ENCODE measurements at regions not wholly inside any gene's neighbourhood (a gene's known extent, or its start where the extent isn't known, plus 50 kb on each side); places are given as distances from the start of the nearest gene placed in this dataset.

DNA sequence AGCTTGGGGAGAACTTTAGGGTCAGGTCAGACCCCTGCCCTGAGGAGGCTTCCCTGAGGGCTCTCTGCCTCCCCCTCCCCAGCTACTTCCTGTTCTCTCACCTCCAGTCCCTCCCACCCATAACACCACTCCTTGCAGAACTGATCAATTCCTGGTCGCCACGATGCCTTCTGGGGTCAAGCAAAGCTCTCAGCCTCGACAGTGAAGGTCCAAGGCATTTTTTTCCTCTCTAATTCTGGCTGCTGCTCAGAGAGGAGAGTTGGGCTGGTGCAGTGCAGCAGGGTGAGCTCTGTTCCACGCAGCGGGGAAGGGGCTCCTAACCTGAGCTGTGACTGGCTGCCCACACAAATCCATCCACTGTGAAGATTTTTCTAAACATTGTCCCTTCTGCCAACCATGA lies 628.4 kb downstream of the BRD1 start (continued):
- TF ChIP-seq YY1 (IDR thresholded peaks at IDR 0.05; ENCODE audit: extremely low read depth, insufficient replicate concordance, low read depth, low read length) (no peak), RAD21 (IDR thresholded peaks at IDR 0.05; ENCODE audit: low read depth) (no peak), EGR1 (IDR thresholded peaks at IDR 0.05; ENCODE audit: low read depth) (no peak), FOSL1 (IDR thresholded peaks at IDR 0.05; ENCODE audit: low read depth) (no peak), ELF1 (IDR thresholded peaks at IDR 0.05; ENCODE audit: borderline replicate concordance, low read depth) (no peak), SRF (IDR thresholded peaks at IDR 0.05; ENCODE audit: low read depth) (no peak), MAX (IDR thresholded peaks at IDR 0.05) (no peak)
- TF ChIP-seq, protein P1, sequence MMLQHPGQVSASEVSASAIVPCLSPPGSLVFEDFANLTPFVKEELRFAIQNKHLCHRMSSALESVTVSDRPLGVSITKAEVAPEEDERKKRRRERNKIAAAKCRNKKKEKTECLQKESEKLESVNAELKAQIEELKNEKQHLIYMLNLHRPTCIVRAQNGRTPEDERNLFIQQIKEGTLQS (IDR thresholded peaks at IDR 0.05), result no peak

DNA sequence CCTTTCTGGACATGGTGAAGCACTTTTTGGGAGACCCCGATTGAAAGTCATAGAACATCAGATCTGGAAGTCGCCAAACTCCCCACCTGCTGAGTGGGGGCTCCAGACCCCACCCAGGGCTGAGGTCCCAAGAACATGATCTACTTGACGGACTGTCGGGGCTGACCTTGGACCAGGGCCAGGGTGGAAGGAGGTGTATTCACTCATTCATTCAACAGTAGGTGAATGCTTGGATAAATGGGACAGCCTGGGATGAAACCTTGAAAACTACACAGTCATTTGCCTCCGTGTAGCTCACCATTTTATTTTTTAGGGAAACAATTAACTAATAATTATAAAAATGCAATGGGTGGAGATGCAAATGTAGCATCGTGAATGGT lies 629.0 kb downstream of the BRD1 start:
- intact Hi-C loops (cut with micrococcal nuclease), result no loop called here
- TF ChIP-seq CBX3 (IDR thresholded peaks at IDR 0.05; ENCODE audit: low read depth) (no peak), RAD21 (IDR thresholded peaks at IDR 0.05; ENCODE audit: low read depth) (no peak), CEBPB (IDR thresholded peaks at IDR 0.05; ENCODE audit: low read depth) (no peak), SRF (IDR thresholded peaks at IDR 0.05; ENCODE audit: low read depth) (no peak), ZFX (IDR thresholded peaks at IDR 0.05) (no peak), MAX (IDR thresholded peaks at IDR 0.05) (no peak), JUND (IDR thresholded peaks at IDR 0.05) (no peak), FOSL1 (IDR thresholded peaks at IDR 0.05; ENCODE audit: low read depth) (no peak), POLR2A (IDR thresholded peaks at IDR 0.05; ENCODE audit: borderline replicate concordance, extremely low read depth, insufficient read depth, insufficient read length) (no peak), ZBTB33 (IDR thresholded peaks at IDR 0.05; ENCODE audit: extremely low read depth, insufficient replicate concordance, low read length) (no peak), SP1 (IDR thresholded peaks at IDR 0.05; ENCODE audit: low read depth) (no peak), YY1 (IDR thresholded peaks at IDR 0.05; ENCODE audit: extremely low read depth, insufficient replicate concordance, low read depth, low read length) (no peak)
- TF ChIP-seq, protein P2, sequence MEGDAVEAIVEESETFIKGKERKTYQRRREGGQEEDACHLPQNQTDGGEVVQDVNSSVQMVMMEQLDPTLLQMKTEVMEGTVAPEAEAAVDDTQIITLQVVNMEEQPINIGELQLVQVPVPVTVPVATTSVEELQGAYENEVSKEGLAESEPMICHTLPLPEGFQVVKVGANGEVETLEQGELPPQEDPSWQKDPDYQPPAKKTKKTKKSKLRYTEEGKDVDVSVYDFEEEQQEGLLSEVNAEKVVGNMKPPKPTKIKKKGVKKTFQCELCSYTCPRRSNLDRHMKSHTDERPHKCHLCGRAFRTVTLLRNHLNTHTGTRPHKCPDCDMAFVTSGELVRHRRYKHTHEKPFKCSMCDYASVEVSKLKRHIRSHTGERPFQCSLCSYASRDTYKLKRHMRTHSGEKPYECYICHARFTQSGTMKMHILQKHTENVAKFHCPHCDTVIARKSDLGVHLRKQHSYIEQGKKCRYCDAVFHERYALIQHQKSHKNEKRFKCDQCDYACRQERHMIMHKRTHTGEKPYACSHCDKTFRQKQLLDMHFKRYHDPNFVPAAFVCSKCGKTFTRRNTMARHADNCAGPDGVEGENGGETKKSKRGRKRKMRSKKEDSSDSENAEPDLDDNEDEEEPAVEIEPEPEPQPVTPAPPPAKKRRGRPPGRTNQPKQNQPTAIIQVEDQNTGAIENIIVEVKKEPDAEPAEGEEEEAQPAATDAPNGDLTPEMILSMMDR (IDR thresholded peaks at IDR 0.05 in 2 of 3, conservative IDR thresholded peaks at IDR 0.05 in 1 of 3; ENCODE audit: borderline replicate concordance in 1 of 3, insufficient read depth in 1 of 3, low read depth in 2 of 3, low read length in 2 of 3), result no peak
- H3K79me2 ChIP-seq (ENCODE audit: insufficient read depth, low read length), result no peaks in the 10 kb centered on the region
- POLR2A ChIA-PET, result no interaction called here
- H4K20me1 ChIP-seq (ENCODE audit: insufficient read depth), result no peaks in the 10 kb centered on the region
- no peaks in the 10 kb centered on the region for H3K4me1 ChIP-seq (ENCODE audit: control insufficient read depth in 1 of 2, insufficient read depth in 2 of 2, low read length in 2 of 2)
- RAD21 ChIA-PET (ENCODE audit: low non-redundant PET in 1 of 2, low total read pairs in 2 of 2, uncharacterized antibody in 2 of 2, unreplicated experiment in 2 of 2), result no interaction called here
- H3K27ac ChIP-seq (ENCODE audit: low read depth, low read length), result no peak overlapping the region
- no peaks in the 10 kb centered on the region for H3K36me3 ChIP-seq (ENCODE audit: control insufficient read depth in 1 of 2, insufficient read depth in 2 of 2, low read length in 2 of 2)
- CTCF ChIA-PET, result no interaction called here
- no peak for DNase-seq (ENCODE audit: low read depth, low spot score)
- H3K27me3 ChIP-seq (ENCODE audit: insufficient read depth, low read length), result peaks cover 32% of the 10 kb centered on the region
- no peaks in the 10 kb centered on the region for H3K9me2 ChIP-seq (ENCODE audit: insufficient read depth)
- H2AFZ ChIP-seq (ENCODE audit: low read depth, low read length, poor library complexity, severe bottlenecking), result no peak overlapping the region
- no peak for ATAC-seq
- H3K4me2 ChIP-seq (ENCODE audit: low read length), result no peak overlapping the region
- H3K9ac ChIP-seq (ENCODE audit: low read length), result no peak overlapping the region
- H3K9me3 ChIP-seq (ENCODE audit: control insufficient read depth in 1 of 2, insufficient read depth in 1 of 2, low read depth in 1 of 2, low read length in 2 of 2), result no peaks in the 10 kb centered on the region
- no peak overlapping the region for H3K4me3 ChIP-seq (replicated peaks in 1 of 2; ENCODE audit: low read depth in 1 of 2, low read length in 2 of 2)
- no TSS peak for BruUV-seq (replicated peaks)
